Upper lobe of left lung (tissue), 6 donors: ENCODE measurements at regions not wholly inside any gene's neighbourhood (a gene's known extent, or its start where the extent isn't known, plus 50 kb on each side); places are given as distances from the start of the nearest gene placed in this dataset.
A peak's percentile ranks its signal among the peaks of the same experiment; 100 is the strongest.
"Not testable (repeated sequence)": the region's sequence is repeated elsewhere in the genome, so short reads cannot be mapped to it uniquely, and the experiment has no call there.

Experiments used
- ATAC-seq, 2 donors: fragments of 200-7000 bp; cut with Tn5 transposase; one replicate each; pipeline ENCODE4 v1.9.1; 2022; ENCODE audit warnings: mild to moderate bottlenecking in 2 of 2, moderate library complexity in 2 of 2; ENCODE audit not compliant: low FRiP score in 2 of 2
- DNase-seq, 2 donors: peaks; one replicate each; pipeline ENCODE4 v3.0.0-alpha.2; 2019 to 2020
- H3K27ac ChIP-seq, 4 donors: fragments of 200-600 bp; sonication (generic); one replicate each; pipeline ENCODE4 v1.5.1; 2016 to 2019
- H3K27me3 ChIP-seq, 4 donors: fragments of 200-600 bp; sonication (generic); one replicate each; pipeline ENCODE4 v1.5.1; 2017 to 2019
- H3K36me3 ChIP-seq, 4 donors: fragments of 200-600 bp; sonication (generic); one replicate each; pipeline ENCODE4 v1.5.1; 2016 to 2019
- H3K4me1 ChIP-seq, 4 donors: fragments of 200-600 bp; sonication (generic); one replicate each; pipeline ENCODE4 v1.5.1; 2018 to 2019
- H3K4me3 ChIP-seq, 4 donors: fragments of 200-600 bp; sonication (generic); one replicate each; pipeline ENCODE4 v1.5.1; 2017 to 2019; ENCODE audit warnings: mild to moderate bottlenecking in 2 of 4, moderate library complexity in 1 of 4
- H3K9me3 ChIP-seq, 4 donors: fragments of 200-600 bp; sonication (generic); one replicate each; pipeline ENCODE4 v1.5.1; 2018 to 2019
- CTCF ChIP-seq, 6 experiments: fragments of 450-650 bp in 4 of 6; fragments of 200-600 bp in 2 of 6; sonication (generic) in 2 of 6; IDR thresholded peaks; one replicate each; pipeline ENCODE4 v1.5.1; 2016 to 2019; ENCODE audit warnings: antibody characterized with exemption in 6 of 6
- EP300 ChIP-seq, 4 donors: sonication (generic); formaldehyde crosslinking; IDR thresholded peaks; one replicate each; pipeline ENCODE4 v1.5.1; 2017; ENCODE audit warnings: antibody characterized with exemption in 4 of 4, control low read depth in 2 of 4
- POLR2A ChIP-seq, 4 donors: fragments of 450-650 bp; IDR thresholded peaks; one replicate each; pipeline ENCODE4 v1.5.1; 2016 to 2017; ENCODE audit warnings: antibody characterized with exemption in 4 of 4, mild to moderate bottlenecking in 2 of 4
- POLR2AphosphoS5 ChIP-seq, 2 donors: sonication (generic); formaldehyde crosslinking; IDR thresholded peaks; one replicate each; pipeline ENCODE4 v1.5.1; 2017; ENCODE audit warnings: antibody characterized with exemption in 2 of 2
- WGBS, 2 donors: methylation state at CpG; one replicate each; pipeline ENCODE4 v1.1.5; 2017 to 2018; 5-methylcytosine and 5-hydroxymethylcytosine counted together
- donor health status: DM: no; HTN: no; CAD: no; lungs with moderate emphysema.
- donor health status: DM: no; HTN: yes; CAD: no; lungs with severe emphysema.

GRCh38 chr4:67327245-67328017, 217.9 kb downstream of the CENPC start:
- Histone ChIP-seq H3K27me3 (no peaks in the 10 kb centered on the region), H3K27ac (no peak overlapping the region), H3K9me3 (no peaks in the 10 kb centered on the region), H3K4me1 (no peaks in the 10 kb centered on the region), H3K4me3 (no peak overlapping the region), H3K36me3 (no peaks in the 10 kb centered on the region)
- TF ChIP-seq CTCF (IDR thresholded peaks at IDR 0.05) (peak; percentile 40 to 83 (median 72)), POLR2AphosphoS5 (IDR thresholded peaks at IDR 0.05) (no peak), POLR2A (IDR thresholded peaks at IDR 0.05) (no peak), EP300 (IDR thresholded peaks at IDR 0.05) (no peak)
- DNase-seq (peak in 1 of 2 donors; percentile 28), ATAC-seq (peak in 1 of 2 donors; percentile 84)
- WGBS, 2 donors = 6% methylated on average over 6 of the region's 6 CpGs

GRCh38 chr4:67325791-67326190, 219.5 kb downstream of the CENPC start:
- Histone ChIP-seq H3K4me3 (no peak overlapping the region), H3K27ac (no peak overlapping the region), H3K27me3 (no peaks in the 10 kb centered on the region), H3K4me1 (no peaks in the 10 kb centered on the region), H3K9me3 (no peaks in the 10 kb centered on the region), H3K36me3 (no peaks in the 10 kb centered on the region)
- no peak for TF ChIP-seq POLR2AphosphoS5 (IDR thresholded peaks at IDR 0.05)
- TF ChIP-seq POLR2A (IDR thresholded peaks at IDR 0.05) = no peak
- no peak for TF ChIP-seq EP300 (IDR thresholded peaks at IDR 0.05)
- TF ChIP-seq CTCF (IDR thresholded peaks at IDR 0.05) = no peak
- ATAC-seq (no peak), DNase-seq (no peak)
- WGBS, 2 donors = 7 to 18% methylated on average over 2 of the region's 2 CpGs

GRCh38 chr4:67320645-67321044, 224.7 kb downstream of the CENPC start:
- Histone ChIP-seq H3K36me3 (no peaks in the 10 kb centered on the region), H3K4me3 (no peak overlapping the region), H3K4me1 (no peaks in the 10 kb centered on the region), H3K9me3 (no peaks in the 10 kb centered on the region), H3K27me3 (no peaks in the 10 kb centered on the region), H3K27ac (no peak overlapping the region)
- DNase-seq (no peak), ATAC-seq (peak in 1 of 2 donors; percentile 69)
- WGBS, 2 donors = 77 to 84% methylated on average over 3 of the region's 3 CpGs
- TF ChIP-seq POLR2A (IDR thresholded peaks at IDR 0.05) (no peak), EP300 (IDR thresholded peaks at IDR 0.05) (no peak), CTCF (IDR thresholded peaks at IDR 0.05) (no peak), POLR2AphosphoS5 (IDR thresholded peaks at IDR 0.05) (no peak)

- not testable (repeated sequence) for DNase-seq, H3K27ac ChIP-seq, H3K36me3 ChIP-seq, H3K4me1 ChIP-seq, ATAC-seq, H3K4me3 ChIP-seq, H3K9me3 ChIP-seq, H3K27me3 ChIP-seq
- 92% methylated on average over 6 of the region's 6 CpGs for WGBS, 2 donors
Measured at GRCh38 chr4:67319607-67320006, 225.7 kb downstream of the CENPC start.

GRCh38 chr4:67300497-67301185, 244.7 kb downstream of the CENPC start:
- not testable (repeated sequence) for H3K9me3 ChIP-seq, H3K4me1 ChIP-seq, H3K4me3 ChIP-seq, H3K27me3 ChIP-seq, DNase-seq, H3K36me3 ChIP-seq, H3K27ac ChIP-seq, ATAC-seq
- WGBS, 2 donors = 82 to 83% methylated on average over 8 to 10 of the region's 11 CpGs

- no peak overlapping the region for H3K4me3 ChIP-seq
- no peaks in the 10 kb centered on the region for H3K36me3 ChIP-seq
- H3K9me3 ChIP-seq = no peaks in the 10 kb centered on the region
- TF ChIP-seq CTCF (IDR thresholded peaks at IDR 0.05) (no peak), POLR2A (IDR thresholded peaks at IDR 0.05) (no peak), EP300 (IDR thresholded peaks at IDR 0.05) (no peak), POLR2AphosphoS5 (IDR thresholded peaks at IDR 0.05) (no peak)
- no peaks in the 10 kb centered on the region for H3K4me1 ChIP-seq
- no peak for DNase-seq
- no peak for ATAC-seq
- whole genome bisulfite sequencing, 2 donors = 36 to 40% methylated on average over 2 of the region's 2 CpGs
- H3K27me3 ChIP-seq = no peaks in the 10 kb centered on the region
- H3K27ac ChIP-seq = no peak overlapping the region
Measured at GRCh38 chr4:67292636-67293035, 252.7 kb downstream of the CENPC start.
